Muscle of back (tissue), 3 donors: ENCODE measurements at regions not wholly inside any gene's neighbourhood (a gene's known extent, or its start where the extent isn't known, plus 50 kb on each side); places are given as distances from the start of the nearest gene placed in this dataset.

Source experiments
- DNase-seq, 3 donors: peaks; one replicate each; pipeline versions ENCODE4 v3.0.0 to v3.0.0-alpha.2; 2013

- DNase-seq: no peak
Observed at GRCh38 chr10:113362645-113363091, 190.2 kb upstream of the HABP2 start.

GRCh38 chr10:113364227-113364626 lies 188.6 kb upstream of the HABP2 start:
- DNase-seq: no peak

- DNase-seq: no peak
Observed at GRCh38 chr10:113368666-113369364, 184.0 kb upstream of the HABP2 start.

- no peak for DNase-seq
Observed at GRCh38 chr10:113369365-113369694, 183.5 kb upstream of the HABP2 start.

- DNase-seq: no peak
Observed at GRCh38 chr10:113376428-113376827, 176.4 kb upstream of the HABP2 start.

- no peak for DNase-seq
Observed at GRCh38 chr10:113379091-113379490, 173.8 kb upstream of the HABP2 start.

- DNase-seq: no peak
Observed at GRCh38 chr10:113381416-113381815, 171.4 kb upstream of the HABP2 start.

GRCh38 chr10:113381981-113382509 lies 170.8 kb upstream of the HABP2 start:
- peak; percentile 50 to 75 (median 58) for DNase-seq

GRCh38 chr10:113382691-113383090 lies 170.2 kb upstream of the HABP2 start:
- DNase-seq: no peak

GRCh38 chr10:113384181-113384580 lies 168.7 kb upstream of the HABP2 start:
- no peak for DNase-seq

GRCh38 chr10:113385021-113385999 lies 167.5 kb upstream of the HABP2 start:
- peak; percentile 92 to 98 (median 96) for DNase-seq

- DNase-seq: no peak
Observed at GRCh38 chr10:113386005-113386404, 166.8 kb upstream of the HABP2 start.

- DNase-seq: peak in 2 of 3 donors; percentile 17 to 54
Observed at GRCh38 chr10:113389969-113390368, 162.9 kb upstream of the HABP2 start.

GRCh38 chr10:113390896-113391295 lies 162.0 kb upstream of the HABP2 start:
- no peak for DNase-seq

GRCh38 chr10:113397047-113397446 lies 155.8 kb upstream of the HABP2 start:
- no peak for DNase-seq

GRCh38 chr10:113399065-113399464 lies 153.8 kb upstream of the HABP2 start:
- DNase-seq: peak in 1 of 3 donors; percentile 47

GRCh38 chr10:113402602-113403001 lies 150.3 kb upstream of the HABP2 start:
- no peak for DNase-seq

GRCh38 chr10:113407218-113407617 lies 145.6 kb upstream of the HABP2 start:
- DNase-seq: no peak

- no peak for DNase-seq
Observed at GRCh38 chr10:113409175-113409574, 143.7 kb upstream of the HABP2 start.

GRCh38 chr10:113410618-113411017 lies 142.2 kb upstream of the HABP2 start:
- DNase-seq: no peak

- DNase-seq: no peak
Observed at GRCh38 chr10:113411456-113411855, 141.4 kb upstream of the HABP2 start.

GRCh38 chr10:113412161-113412560 lies 140.7 kb upstream of the HABP2 start:
- no peak for DNase-seq

- DNase-seq: peak in 1 of 3 donors; percentile 28
Observed at GRCh38 chr10:113414543-113414942, 138.3 kb upstream of the HABP2 start.
